HepG2 (cell line): ENCODE measurements at regions not wholly inside any gene's neighbourhood (a gene's known extent, or its start where the extent isn't known, plus 50 kb on each side); places are given as distances from the start of the nearest gene placed in this dataset.

Experiments used
- ATAC-seq: fragments of 200-7000 bp; cut with Tn5 transposase; 3 replicates; pipeline ENCODE4 v1.9.1; 2020; ENCODE audit warnings: mild to moderate bottlenecking, moderate library complexity
- BruUV-seq: library from RNA; stranded (reverse); fragments of 400-500 nt; replicated peaks from 2 replicates; lab custom pipeline; 2021; lab: Mats Ljungman, UMichigan
- CTCF ChIA-PET: fragments of 300-600 bp; formaldehyde crosslinking; extraction: SDS; loops from one replicate; lab custom pipeline; 2021; ENCODE audit warnings: low total read pairs, inconsistent platforms, low intra/inter-chr PET ratio; lab: Yijun Ruan, JAX
- POLR2A ChIA-PET: fragments of 350-600 bp; sonication (Branson Sonifier 250); formaldehyde crosslinking; loops from one replicate; lab custom pipeline; 2020; ENCODE audit warnings: antibody characterized with exemption, inconsistent platforms; lab: Yijun Ruan, JAX
- DNase-seq: peaks from one replicate; pipeline ENCODE4 v3.0.0-alpha.2; 2015; ENCODE audit warnings: low spot score
- FAIRE-seq: peaks from 3 replicates; lab custom pipeline; 2011; peaks lifted over from hg19 to GRCh38; lab: Jason Lieb, UNC
- H2AFZ ChIP-seq: one replicate; pipeline ENCODE4 v1.6.1; 2011; ENCODE audit warnings: low read length, inconsistent platforms
- H3K27ac ChIP-seq: fragments of 300-600 bp; 3 replicates; pipeline ENCODE4 v1.8.0; 2011; ENCODE audit warnings: mixed run types, mild to moderate bottlenecking, mixed read lengths, low read length, inconsistent platforms; ENCODE audit not compliant: insufficient read depth; ENCODE audit errors: extremely low read length
- H3K27me3 ChIP-seq, 2 experiments: fragments of 200-600 bp in 1 of 2; 2 replicates in 1 of 2; 3 replicates in 1 of 2; pipeline versions ENCODE4 v1.6.0 to v1.8.0; 2011; ENCODE audit warnings: low read length in 2 of 2, mild to moderate bottlenecking in 2 of 2, moderate library complexity in 2 of 2, inconsistent platforms in 1 of 2; ENCODE audit not compliant: insufficient read depth in 2 of 2, control insufficient read depth in 1 of 2
- H3K36me3 ChIP-seq, 2 experiments: fragments of 200-600 bp in 1 of 2; replicated peaks in 1 of 2; 2 replicates in 1 of 2; 3 replicates in 1 of 2; pipeline versions ENCODE4 v1.5.1 to v1.8.0; 2011; ENCODE audit warnings: low read length in 2 of 2, inconsistent platforms in 1 of 2; ENCODE audit not compliant: insufficient read depth in 2 of 2, control insufficient read depth in 1 of 2
- H3K4me1 ChIP-seq: 2 replicates; pipeline ENCODE4 v1.5.1; 2012; ENCODE audit warnings: low read length, inconsistent platforms; ENCODE audit not compliant: insufficient read depth
- H3K4me2 ChIP-seq: 2 replicates; pipeline ENCODE4 v1.6.0; 2011; ENCODE audit warnings: low read depth, low read length, inconsistent platforms
- H3K4me3 ChIP-seq, 3 experiments: fragments of 200-600 bp in 1 of 3; sonication (generic), shearing (Covaris generic) in 1 of 3; replicated peaks in 1 of 3; 2 replicates each; pipeline ENCODE4 v1.5.1; 2011 to 2016; ENCODE audit warnings: low read length in 3 of 3, inconsistent platforms in 2 of 3, low read depth in 2 of 3, mild to moderate bottlenecking in 2 of 3, control low read depth in 1 of 3, mixed read lengths in 1 of 3; ENCODE audit not compliant: insufficient read depth in 1 of 3
- H3K79me2 ChIP-seq: one replicate; pipeline ENCODE4 v1.6.1; 2011; ENCODE audit warnings: low read length, inconsistent platforms; ENCODE audit not compliant: insufficient read depth
- H3K9ac ChIP-seq: 2 replicates; pipeline ENCODE4 v1.6.0; 2011; ENCODE audit warnings: mild to moderate bottlenecking, low read depth, low read length, inconsistent platforms; ENCODE audit not compliant: insufficient read depth
- H3K9me3 ChIP-seq: 2 replicates; pipeline ENCODE4 v1.5.1; 2012; ENCODE audit warnings: mild to moderate bottlenecking, low read length
- H4K20me1 ChIP-seq: 2 replicates; pipeline ENCODE4 v1.6.0; 2011; ENCODE audit warnings: inconsistent platforms, mild to moderate bottlenecking, low read length, moderate library complexity; ENCODE audit not compliant: insufficient read depth
- CBX5 ChIP-seq: sonication (generic); formaldehyde crosslinking; IDR thresholded peaks from 2 replicates; pipeline ENCODE4 v1.4.0; 2020; ENCODE audit warnings: missing genetic modification reagents, borderline replicate concordance
- GPBP1L1 ChIP-seq: sonication (generic); formaldehyde crosslinking; IDR thresholded peaks from 2 replicates; pipeline ENCODE4 v1.5.0; 2020; ENCODE audit warnings: mild to moderate bottlenecking, missing genetic modification reagents
- THAP9 ChIP-seq: sonication (generic); formaldehyde crosslinking; IDR thresholded peaks from 2 replicates; pipeline ENCODE4; 2020; ENCODE audit warnings: missing genetic modification reagents, mild to moderate bottlenecking, borderline replicate concordance
- U2AF1 ChIP-seq: fragments of 200-400 bp; formaldehyde crosslinking; optimal IDR thresholded peaks from 2 replicates; pipeline ENCODE3; 2017; ENCODE audit warnings: mild to moderate bottlenecking, low read depth, low read length
- ZBTB1 ChIP-seq: sonication (generic); formaldehyde crosslinking; IDR thresholded peaks from 2 replicates; pipeline ENCODE4 v1.4.0; 2020; ENCODE audit warnings: missing genetic modification reagents, borderline replicate concordance
- ZBTB20 ChIP-seq: sonication (generic); formaldehyde crosslinking; IDR thresholded peaks from 2 replicates; pipeline ENCODE4 v1.8.1; 2023; ENCODE audit warnings: missing genetic modification reagents, low read depth, mild to moderate bottlenecking, borderline replicate concordance
- ZBTB44 ChIP-seq: sonication (generic); formaldehyde crosslinking; IDR thresholded peaks from 2 replicates; pipeline ENCODE4 v1.4.0; 2020; ENCODE audit warnings: missing genetic modification reagents
- ZFP90 ChIP-seq: sonication (generic); formaldehyde crosslinking; IDR thresholded peaks from 2 replicates; pipeline ENCODE4 v1.8.0; 2022; ENCODE audit warnings: missing genetic modification reagents, mild to moderate bottlenecking, inconsistent platforms, borderline replicate concordance
- ZNF260 ChIP-seq: sonication (generic); formaldehyde crosslinking; IDR thresholded peaks from 2 replicates; pipeline ENCODE4 v1.4.0; 2020; ENCODE audit warnings: missing genetic modification reagents, low read depth, mild to moderate bottlenecking, borderline replicate concordance
- ZNF468 ChIP-seq: sonication (generic); formaldehyde crosslinking; IDR thresholded peaks from 2 replicates; pipeline ENCODE4 v1.8.0; 2022; ENCODE audit warnings: mild to moderate bottlenecking, moderate library complexity, missing genetic modification reagents
- ZNF749 ChIP-seq: sonication (generic); formaldehyde crosslinking; IDR thresholded peaks from 2 replicates; pipeline ENCODE4 v1.8.0; 2022; ENCODE audit warnings: mild to moderate bottlenecking, missing genetic modification reagents, moderate library complexity, borderline replicate concordance
- ZNF878 ChIP-seq: sonication (generic); formaldehyde crosslinking; IDR thresholded peaks from 2 replicates; pipeline ENCODE4 v1.8.1; 2023; ENCODE audit warnings: mild to moderate bottlenecking, missing genetic modification reagents, moderate library complexity
- WGBS: methylation state at CpG from one replicate; pipeline ENCODE4 v1.1.6; 2017; ENCODE audit warnings: low lambda C conversion rate; 5-methylcytosine and 5-hydroxymethylcytosine counted together
- in situ Hi-C: cut with HindIII; loops from 2 replicates; pipeline ENCODE4 v1.10.0; 2017; ENCODE audit warnings: low pct_unique_long_range_greater_than_20kb; ENCODE audit not compliant: extremely low pct_ligation_motif_present
- intact Hi-C: fragments of 100-400 bp; cut with micrococcal nuclease; formaldehyde crosslinking; loops from one replicate; pipeline ENCODE4 v1.10.0; 2022; ENCODE audit not compliant: unreplicated experiment

DNA sequence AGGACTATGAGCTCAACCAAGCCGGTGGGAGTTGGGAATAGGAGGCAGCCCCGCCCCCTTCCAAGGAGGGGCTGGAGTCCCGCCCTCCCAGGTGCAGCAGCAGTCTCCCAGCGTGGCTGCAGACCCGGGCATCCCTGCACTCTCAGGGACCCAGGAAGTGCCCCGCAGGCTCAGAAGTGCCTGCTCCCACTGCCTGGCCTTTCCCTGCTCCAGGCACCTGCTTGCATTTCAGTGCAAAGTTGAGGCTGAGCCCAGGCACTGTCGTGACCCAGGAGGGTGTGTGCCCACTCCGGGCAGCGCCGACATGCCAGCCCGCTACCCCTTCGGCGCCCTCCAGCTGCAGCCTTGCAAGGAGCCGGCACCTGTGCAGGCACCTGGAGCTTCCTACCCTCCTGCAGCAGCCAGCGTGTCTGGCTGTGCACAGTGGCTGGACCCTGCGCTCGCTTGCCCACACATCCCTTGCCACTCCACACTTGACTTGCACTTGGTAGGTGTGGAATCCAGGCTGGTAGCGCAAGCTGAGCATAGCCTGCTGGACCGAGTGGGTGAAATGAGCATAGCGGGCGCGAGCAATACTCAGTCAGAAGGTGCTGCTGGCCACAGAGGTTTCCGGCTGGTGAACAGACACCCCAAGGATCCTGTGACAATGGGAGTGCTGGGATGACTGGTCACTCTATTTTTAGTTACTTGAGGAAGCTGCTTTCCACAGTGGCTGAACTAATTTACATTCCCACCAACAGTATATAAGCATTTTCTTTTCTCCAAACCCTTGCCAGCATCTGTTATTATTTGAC lies 236.3 kb downstream of the PCDH10 start (continued):
- TF ChIP-seq ZBTB44 (CRISPR knock-in tag) (no peak), THAP9 (CRISPR knock-in tag) (no peak), ZNF878 (CRISPR knock-in tag) (no peak)

- DNase-seq (no peak), ATAC-seq (no peak), FAIRE-seq (no peak)
- Histone ChIP-seq H3K4me1 (no peaks in the 10 kb centered on the region), H3K27me3 (no peaks in the 10 kb centered on the region), H2AFZ (no peak overlapping the region), H4K20me1 (no peaks in the 10 kb centered on the region), H3K36me3 (no peaks in the 10 kb centered on the region), H3K4me2 (no peak overlapping the region), H3K9ac (no peak overlapping the region), H3K79me2 (no peaks in the 10 kb centered on the region), H3K4me3 (no peak overlapping the region), H3K9me3 (no peaks in the 10 kb centered on the region), H3K27ac (no peak overlapping the region)
- ChIA-PET POLR2A (no interaction called here), CTCF (no interaction called here)
- intact Hi-C loops (no loop called here), in situ Hi-C loops (no loop called here)
- 45% methylated on average over 14 of the region's 22 CpGs for WGBS
- BruUV-seq: no TSS peak
- TF ChIP-seq ZNF260 (CRISPR knock-in tag) (no peak), ZNF749 (no peak), CBX5 (no peak), ZFP90 (no peak), U2AF1 (no peak), ZBTB1 (no peak), GPBP1L1 (CRISPR knock-in tag) (no peak), ZBTB20 (CRISPR knock-in tag) (no peak), ZNF468 (CRISPR knock-in tag) (no peak)
These were observed 230.8 kb downstream of the PCDH10 start for GRCh38 chr4:133379681-133380438.
